SK-N-SH treated with all-trans-retinoic acid at 6 μM for 48 hours (cell line): ENCODE measurements at regions not wholly inside any gene's neighbourhood (a gene's known extent, or its start where the extent isn't known, plus 50 kb on each side); places are given as distances from the start of the nearest gene placed in this dataset.
"Not testable (repeated sequence)": the region's sequence is repeated elsewhere in the genome, so short reads cannot be mapped to it uniquely, and the experiment has no call there.

ENCODE experiments used
- ARNTL ChIP-seq: fragments of 450-650 bp; formaldehyde crosslinking; IDR thresholded peaks from 2 replicates; pipeline ENCODE4 v1.5.0; 2020; ENCODE audit warnings: low read depth, mild to moderate bottlenecking, moderate library complexity, borderline replicate concordance
- CSDC2 ChIP-seq: fragments of 250-450 bp; sonication (Bioruptor Pico); IDR thresholded peaks from 2 replicates; pipeline ENCODE4 v1.5.0; 2020; ENCODE audit warnings: mild to moderate bottlenecking, moderate library complexity
- SNAI2 ChIP-seq: fragments of 250-450 bp; sonication (Bioruptor Pico); IDR thresholded peaks from 2 replicates; pipeline ENCODE4 v1.5.0; 2020; ENCODE audit warnings: mild to moderate bottlenecking, moderate library complexity
- ZC3H10 ChIP-seq: fragments of 250-450 bp; sonication (Bioruptor Pico); IDR thresholded peaks from 2 replicates; pipeline ENCODE4 v1.5.1; 2021; ENCODE audit warnings: mild to moderate bottlenecking, moderate library complexity
- ZFP3 ChIP-seq: fragments of 250-450 bp; sonication (Bioruptor Pico); IDR thresholded peaks from 2 replicates; pipeline ENCODE4 v1.5.0; 2020; ENCODE audit warnings: mild to moderate bottlenecking, moderate library complexity
- ZFP30 ChIP-seq: fragments of 450-650 bp; formaldehyde crosslinking; IDR thresholded peaks from 2 replicates; pipeline ENCODE4 v1.5.0; 2022; ENCODE audit warnings: mild to moderate bottlenecking, moderate library complexity
- ZNF70 ChIP-seq: fragments of 450-650 bp; formaldehyde crosslinking; IDR thresholded peaks from 2 replicates; pipeline ENCODE4 v1.5.0; 2020; ENCODE audit warnings: mild to moderate bottlenecking, moderate library complexity
- TF ChIP-seq, protein P1 (sequence below): fragments of 250-450 bp; sonication (Bioruptor Pico); IDR thresholded peaks from 2 replicates; pipeline ENCODE4 v1.5.1; 2020; ENCODE audit warnings: low read depth, mild to moderate bottlenecking, moderate library complexity
- TF ChIP-seq, protein P2 (sequence below): fragments of 250-450 bp; sonication (Bioruptor Pico); IDR thresholded peaks from 2 replicates; pipeline ENCODE4 v1.8.0; 2021; ENCODE audit warnings: low read depth, mild to moderate bottlenecking, moderate library complexity, borderline replicate concordance
- TF ChIP-seq, protein P3 (sequence below): fragments of 250-450 bp; sonication (Bioruptor Pico); IDR thresholded peaks from 2 replicates; pipeline ENCODE4 v1.8.0; 2020; ENCODE audit warnings: mild to moderate bottlenecking, moderate library complexity, borderline replicate concordance

DNA sequence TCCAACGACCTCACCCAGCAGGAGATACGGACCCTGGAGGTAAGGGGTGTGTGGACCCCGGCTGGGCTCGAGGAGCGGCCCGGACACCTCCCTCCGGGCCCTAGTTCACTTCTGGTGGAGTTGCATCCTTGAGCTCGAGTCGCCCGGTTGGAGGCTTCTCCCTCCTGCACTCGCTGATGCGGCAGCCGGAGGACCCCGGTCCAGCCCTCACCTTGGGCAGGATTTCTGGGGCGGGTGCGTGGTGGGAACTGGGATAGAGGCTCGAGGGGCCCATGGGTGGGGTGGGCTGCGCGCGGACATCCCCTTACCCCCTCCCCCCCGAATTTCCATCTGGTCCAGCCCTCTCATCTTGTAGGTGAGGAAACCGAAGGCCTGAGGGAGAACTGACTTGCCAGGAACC is 311.8 kb downstream of the TP53TG3F start:
- not testable (repeated sequence) for TF ChIP-seq ZC3H10 (CRISPR knock-in tag); SNAI2 (CRISPR knock-in tag); ZFP30; ZNF70 (CRISPR knock-in tag); ZFP3; CSDC2 (CRISPR knock-in tag); ARNTL (CRISPR knock-in tag)
- TF ChIP-seq, protein P1, sequence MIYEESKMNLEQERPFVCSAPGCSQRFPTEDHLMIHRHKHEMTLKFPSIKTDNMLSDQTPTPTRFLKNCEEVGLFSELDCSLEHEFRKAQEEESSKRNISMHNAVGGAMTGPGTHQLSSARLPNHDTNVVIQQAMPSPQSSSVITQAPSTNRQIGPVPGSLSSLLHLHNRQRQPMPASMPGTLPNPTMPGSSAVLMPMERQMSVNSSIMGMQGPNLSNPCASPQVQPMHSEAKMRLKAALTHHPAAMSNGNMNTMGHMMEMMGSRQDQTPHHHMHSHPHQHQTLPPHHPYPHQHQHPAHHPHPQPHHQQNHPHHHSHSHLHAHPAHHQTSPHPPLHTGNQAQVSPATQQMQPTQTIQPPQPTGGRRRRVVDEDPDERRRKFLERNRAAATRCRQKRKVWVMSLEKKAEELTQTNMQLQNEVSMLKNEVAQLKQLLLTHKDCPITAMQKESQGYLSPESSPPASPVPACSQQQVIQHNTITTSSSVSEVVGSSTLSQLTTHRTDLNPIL (CRISPR knock-in tag), result not testable (repeated sequence)
- TF ChIP-seq, protein P2, sequence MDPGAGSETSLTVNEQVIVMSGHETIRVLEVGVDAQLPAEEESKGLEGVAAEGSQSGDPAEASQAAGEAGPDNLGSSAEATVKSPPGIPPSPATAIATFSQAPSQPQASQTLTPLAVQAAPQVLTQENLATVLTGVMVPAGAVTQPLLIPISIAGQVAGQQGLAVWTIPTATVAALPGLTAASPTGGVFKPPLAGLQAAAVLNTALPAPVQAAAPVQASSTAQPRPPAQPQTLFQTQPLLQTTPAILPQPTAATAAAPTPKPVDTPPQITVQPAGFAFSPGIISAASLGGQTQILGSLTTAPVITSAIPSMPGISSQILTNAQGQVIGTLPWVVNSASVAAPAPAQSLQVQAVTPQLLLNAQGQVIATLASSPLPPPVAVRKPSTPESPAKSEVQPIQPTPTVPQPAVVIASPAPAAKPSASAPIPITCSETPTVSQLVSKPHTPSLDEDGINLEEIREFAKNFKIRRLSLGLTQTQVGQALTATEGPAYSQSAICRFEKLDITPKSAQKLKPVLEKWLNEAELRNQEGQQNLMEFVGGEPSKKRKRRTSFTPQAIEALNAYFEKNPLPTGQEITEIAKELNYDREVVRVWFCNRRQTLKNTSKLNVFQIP (CRISPR knock-in tag), result not testable (repeated sequence)
- TF ChIP-seq, protein P3, sequence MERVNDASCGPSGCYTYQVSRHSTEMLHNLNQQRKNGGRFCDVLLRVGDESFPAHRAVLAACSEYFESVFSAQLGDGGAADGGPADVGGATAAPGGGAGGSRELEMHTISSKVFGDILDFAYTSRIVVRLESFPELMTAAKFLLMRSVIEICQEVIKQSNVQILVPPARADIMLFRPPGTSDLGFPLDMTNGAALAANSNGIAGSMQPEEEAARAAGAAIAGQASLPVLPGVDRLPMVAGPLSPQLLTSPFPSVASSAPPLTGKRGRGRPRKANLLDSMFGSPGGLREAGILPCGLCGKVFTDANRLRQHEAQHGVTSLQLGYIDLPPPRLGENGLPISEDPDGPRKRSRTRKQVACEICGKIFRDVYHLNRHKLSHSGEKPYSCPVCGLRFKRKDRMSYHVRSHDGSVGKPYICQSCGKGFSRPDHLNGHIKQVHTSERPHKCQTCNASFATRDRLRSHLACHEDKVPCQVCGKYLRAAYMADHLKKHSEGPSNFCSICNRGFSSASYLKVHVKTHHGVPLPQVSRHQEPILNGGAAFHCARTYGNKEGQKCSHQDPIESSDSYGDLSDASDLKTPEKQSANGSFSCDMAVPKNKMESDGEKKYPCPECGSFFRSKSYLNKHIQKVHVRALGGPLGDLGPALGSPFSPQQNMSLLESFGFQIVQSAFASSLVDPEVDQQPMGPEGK, result not testable (repeated sequence)
